ENCODE measurements at regions not wholly inside any gene's neighbourhood (a gene's known extent, or its start where the extent isn't known, plus 50 kb on each side); places are given as distances from the start of the nearest gene placed in this dataset.

DNA sequence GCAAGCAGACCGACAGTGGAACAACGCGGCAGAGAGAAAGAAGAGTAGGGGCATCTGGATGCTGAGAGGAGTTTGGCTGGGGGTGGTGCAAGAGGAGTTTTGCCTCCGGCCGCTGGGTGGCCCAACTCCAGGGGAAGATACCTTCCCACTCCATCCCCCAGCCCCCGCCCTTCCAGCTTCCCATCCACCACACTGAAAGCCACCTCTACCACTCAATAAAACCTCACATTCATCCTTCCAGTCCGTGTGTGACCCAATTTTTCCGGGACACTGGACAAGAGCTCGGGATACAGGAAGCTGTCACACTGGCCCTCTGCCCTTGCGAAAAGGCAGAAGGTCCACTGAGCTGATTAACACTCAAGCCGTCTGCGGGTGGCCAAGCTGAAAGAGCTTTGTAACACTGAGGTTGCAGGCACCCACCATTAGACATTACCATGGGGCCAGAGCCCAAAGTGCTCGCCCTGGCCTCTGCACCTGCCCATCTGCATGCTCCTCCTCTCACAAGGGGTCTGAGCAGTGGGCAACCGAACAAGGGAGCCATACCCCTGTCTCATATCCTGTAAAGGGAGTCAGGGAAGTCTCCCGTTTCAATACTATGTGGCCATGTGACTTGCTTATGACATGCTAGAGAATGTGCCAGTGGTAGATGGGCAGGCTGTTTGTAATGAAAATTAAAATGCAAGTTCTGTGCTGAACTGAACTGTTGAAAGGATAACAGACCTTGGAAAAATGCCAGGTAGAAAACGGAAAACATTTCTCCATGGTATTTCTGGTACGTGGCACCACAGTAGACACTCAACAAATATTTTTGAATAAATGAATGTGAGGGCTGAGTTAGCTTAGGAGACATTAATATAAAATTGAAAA lies 205.1 kb upstream of the STARD13 start:
- TF ChIP-seq POLR2A (IDR thresholded peaks at IDR 0.05): no peak
- TF ChIP-seq, protein P1, sequence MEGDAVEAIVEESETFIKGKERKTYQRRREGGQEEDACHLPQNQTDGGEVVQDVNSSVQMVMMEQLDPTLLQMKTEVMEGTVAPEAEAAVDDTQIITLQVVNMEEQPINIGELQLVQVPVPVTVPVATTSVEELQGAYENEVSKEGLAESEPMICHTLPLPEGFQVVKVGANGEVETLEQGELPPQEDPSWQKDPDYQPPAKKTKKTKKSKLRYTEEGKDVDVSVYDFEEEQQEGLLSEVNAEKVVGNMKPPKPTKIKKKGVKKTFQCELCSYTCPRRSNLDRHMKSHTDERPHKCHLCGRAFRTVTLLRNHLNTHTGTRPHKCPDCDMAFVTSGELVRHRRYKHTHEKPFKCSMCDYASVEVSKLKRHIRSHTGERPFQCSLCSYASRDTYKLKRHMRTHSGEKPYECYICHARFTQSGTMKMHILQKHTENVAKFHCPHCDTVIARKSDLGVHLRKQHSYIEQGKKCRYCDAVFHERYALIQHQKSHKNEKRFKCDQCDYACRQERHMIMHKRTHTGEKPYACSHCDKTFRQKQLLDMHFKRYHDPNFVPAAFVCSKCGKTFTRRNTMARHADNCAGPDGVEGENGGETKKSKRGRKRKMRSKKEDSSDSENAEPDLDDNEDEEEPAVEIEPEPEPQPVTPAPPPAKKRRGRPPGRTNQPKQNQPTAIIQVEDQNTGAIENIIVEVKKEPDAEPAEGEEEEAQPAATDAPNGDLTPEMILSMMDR (IDR thresholded peaks at IDR 0.05): no peak
- TF ChIP-seq POLR2AphosphoS5 (IDR thresholded peaks at IDR 0.05): no peak
